Liver (tissue), 7 donors: ENCODE measurements at regions not wholly inside any gene's neighbourhood (a gene's known extent, or its start where the extent isn't known, plus 50 kb on each side); places are given as distances from the start of the nearest gene placed in this dataset.

Source experiments
- DNase-seq: peaks from one replicate; pipeline ENCODE4 v3.0.0-alpha.2; 2017; ENCODE audit warnings: low spot score
- H3K27ac ChIP-seq, 2 donors: one replicate each; pipeline ENCODE4 v1.7.0; 2013; ENCODE audit warnings: inconsistent platforms in 2 of 2, low read length in 2 of 2, control low read depth in 1 of 2, low read depth in 1 of 2, mild to moderate bottlenecking in 1 of 2
- H3K27me3 ChIP-seq, 4 donors: one replicate each; pipeline versions ENCODE4 v1.6.1 to v1.7.0; 2013; ENCODE audit warnings: low read length in 3 of 4, inconsistent platforms in 1 of 4, mild to moderate bottlenecking in 1 of 4, moderate library complexity in 1 of 4; ENCODE audit not compliant: control insufficient read depth in 4 of 4, insufficient read depth in 4 of 4
- H3K36me3 ChIP-seq, 4 donors: one replicate each; pipeline versions ENCODE4 v1.6.1 to v1.7.0; 2013; ENCODE audit warnings: low read length in 3 of 4, mild to moderate bottlenecking in 3 of 4, low read depth in 1 of 4, moderate library complexity in 1 of 4; ENCODE audit not compliant: control insufficient read depth in 4 of 4, insufficient read depth in 3 of 4
- H3K4me1 ChIP-seq, 4 donors: one replicate each; pipeline versions ENCODE4 v1.6.1 to v1.7.0; 2013; ENCODE audit warnings: low read length in 3 of 4, mild to moderate bottlenecking in 3 of 4, moderate library complexity in 1 of 4; ENCODE audit not compliant: control insufficient read depth in 4 of 4, insufficient read depth in 4 of 4
- H3K4me3 ChIP-seq, 3 donors: one replicate each; pipeline versions ENCODE4 v1.6.1 to v1.7.0; 2013; ENCODE audit warnings: low read length in 3 of 3, control low read depth in 1 of 3, low read depth in 1 of 3, mild to moderate bottlenecking in 1 of 3
- H3K9ac ChIP-seq, 2 donors: one replicate each; pipeline ENCODE4 v1.7.0; 2013; ENCODE audit warnings: low read length in 2 of 2, mild to moderate bottlenecking in 2 of 2, moderate library complexity in 2 of 2, control low read depth in 1 of 2, low read depth in 1 of 2
- H3K9me3 ChIP-seq, 4 donors: one replicate each; pipeline versions ENCODE4 v1.6.1 to v1.7.0; 2013; ENCODE audit warnings: low read length in 3 of 4; ENCODE audit not compliant: control insufficient read depth in 4 of 4
- EGR1 ChIP-seq, 2 donors: IDR thresholded peaks; 2 replicates each; pipeline ENCODE4 v1.6.1; 2016 to 2018; ENCODE audit warnings: antibody characterized with exemption in 2 of 2, low read depth in 2 of 2
- FOXA2 ChIP-seq: IDR thresholded peaks from 2 replicates; pipeline ENCODE4 v1.6.1; 2016; ENCODE audit warnings: antibody characterized with exemption
- GABPA ChIP-seq, 2 donors: IDR thresholded peaks in 1 of 2; conservative IDR thresholded peaks in 1 of 2; 2 replicates each; pipeline ENCODE4 v1.6.1; 2016; ENCODE audit warnings: antibody characterized with exemption in 2 of 2, mild to moderate bottlenecking in 1 of 2, moderate library complexity in 1 of 2
- HNF4A ChIP-seq, 2 donors: conservative IDR thresholded peaks; 2 replicates each; pipeline ENCODE4 v1.6.1; 2016; ENCODE audit warnings: antibody characterized with exemption in 2 of 2, mild to moderate bottlenecking in 2 of 2
- JUND ChIP-seq, 2 donors: IDR thresholded peaks; 2 replicates each; pipeline ENCODE4 v1.6.1; 2016; ENCODE audit warnings: antibody characterized with exemption in 2 of 2
- NR2F2 ChIP-seq: IDR thresholded peaks from 2 replicates; pipeline ENCODE4 v1.6.1; 2016; ENCODE audit warnings: antibody characterized with exemption
- RAD21 ChIP-seq, 2 donors: IDR thresholded peaks; 2 replicates each; pipeline ENCODE4 v1.6.1; 2016; ENCODE audit warnings: antibody characterized with exemption in 2 of 2, mild to moderate bottlenecking in 2 of 2
- RXRA ChIP-seq, 2 donors: IDR thresholded peaks; 2 replicates each; pipeline ENCODE4 v1.6.1; 2017 to 2018; ENCODE audit warnings: antibody characterized with exemption in 2 of 2, mild to moderate bottlenecking in 1 of 2
- SP1 ChIP-seq: IDR thresholded peaks from 2 replicates; pipeline ENCODE4 v1.6.1; 2018; ENCODE audit warnings: antibody characterized with exemption, mild to moderate bottlenecking
- TAF1 ChIP-seq: conservative IDR thresholded peaks from 2 replicates; pipeline ENCODE4 v1.6.1; 2016; ENCODE audit warnings: antibody characterized with exemption, mild to moderate bottlenecking
- YY1 ChIP-seq: IDR thresholded peaks from 2 replicates; pipeline ENCODE4 v1.6.1; 2016; ENCODE audit warnings: antibody characterized with exemption, mild to moderate bottlenecking
- WGBS: extraction: QIAGEN DNeasy Blood & Tissue Kit; methylation state at CpG from one replicate; pipeline ENCODE4 v1.1.7; 2013; 5-methylcytosine and 5-hydroxymethylcytosine counted together
- TF ChIP-seq, protein P1 (sequence below): IDR thresholded peaks from 2 replicates; pipeline ENCODE4 v1.6.1; 2016; ENCODE audit warnings: antibody characterized with exemption, mild to moderate bottlenecking
- TF ChIP-seq, protein P2 (sequence below): IDR thresholded peaks from 2 replicates; pipeline ENCODE4 v1.6.1; 2016; ENCODE audit warnings: antibody characterized with exemption
- TF ChIP-seq, protein P3 (sequence below): IDR thresholded peaks from 2 replicates; pipeline ENCODE4 v1.6.1; 2016; ENCODE audit warnings: antibody characterized with exemption
- TF ChIP-seq, protein P4 (sequence below): IDR thresholded peaks from 2 replicates; pipeline ENCODE4 v1.6.1; 2016; ENCODE audit warnings: antibody characterized with exemption
- donor health status: healthy.
- donor health status: healthy.
- donor health status: healthy.
- donor health status: healthy.

DNA sequence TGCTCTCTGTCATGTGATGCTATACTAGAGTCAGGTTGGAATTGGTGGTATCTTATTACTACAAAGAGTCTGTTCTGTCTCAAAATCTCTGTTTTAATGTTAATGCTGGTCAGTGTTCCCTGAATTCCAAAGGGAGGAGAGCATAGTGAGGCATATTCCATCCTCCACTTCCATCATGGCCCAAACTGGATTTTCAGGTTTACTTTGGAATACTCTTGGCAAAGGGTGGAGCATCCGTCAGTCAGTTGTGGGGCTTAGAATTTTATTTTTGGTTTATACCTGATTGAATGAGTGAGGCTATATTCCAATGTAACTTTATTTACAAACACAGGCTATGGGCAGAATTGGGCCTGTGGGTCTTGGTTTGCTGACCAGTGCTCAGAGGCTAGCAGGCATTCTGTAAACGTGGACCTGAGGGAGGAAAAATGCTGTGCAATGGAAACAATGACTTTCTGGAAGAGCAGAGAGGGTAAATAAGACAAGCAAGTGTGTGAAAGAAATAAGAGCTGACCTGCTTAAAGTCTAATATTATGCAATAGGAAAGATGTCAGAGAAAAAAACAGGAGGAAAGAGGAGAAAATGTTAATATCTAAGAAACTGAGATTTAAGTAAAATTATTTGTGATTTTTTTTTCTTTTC lies 106.2 kb upstream of the CLINT1 start (continued):
- TF ChIP-seq YY1 = no peak
- TF ChIP-seq, protein P1, sequence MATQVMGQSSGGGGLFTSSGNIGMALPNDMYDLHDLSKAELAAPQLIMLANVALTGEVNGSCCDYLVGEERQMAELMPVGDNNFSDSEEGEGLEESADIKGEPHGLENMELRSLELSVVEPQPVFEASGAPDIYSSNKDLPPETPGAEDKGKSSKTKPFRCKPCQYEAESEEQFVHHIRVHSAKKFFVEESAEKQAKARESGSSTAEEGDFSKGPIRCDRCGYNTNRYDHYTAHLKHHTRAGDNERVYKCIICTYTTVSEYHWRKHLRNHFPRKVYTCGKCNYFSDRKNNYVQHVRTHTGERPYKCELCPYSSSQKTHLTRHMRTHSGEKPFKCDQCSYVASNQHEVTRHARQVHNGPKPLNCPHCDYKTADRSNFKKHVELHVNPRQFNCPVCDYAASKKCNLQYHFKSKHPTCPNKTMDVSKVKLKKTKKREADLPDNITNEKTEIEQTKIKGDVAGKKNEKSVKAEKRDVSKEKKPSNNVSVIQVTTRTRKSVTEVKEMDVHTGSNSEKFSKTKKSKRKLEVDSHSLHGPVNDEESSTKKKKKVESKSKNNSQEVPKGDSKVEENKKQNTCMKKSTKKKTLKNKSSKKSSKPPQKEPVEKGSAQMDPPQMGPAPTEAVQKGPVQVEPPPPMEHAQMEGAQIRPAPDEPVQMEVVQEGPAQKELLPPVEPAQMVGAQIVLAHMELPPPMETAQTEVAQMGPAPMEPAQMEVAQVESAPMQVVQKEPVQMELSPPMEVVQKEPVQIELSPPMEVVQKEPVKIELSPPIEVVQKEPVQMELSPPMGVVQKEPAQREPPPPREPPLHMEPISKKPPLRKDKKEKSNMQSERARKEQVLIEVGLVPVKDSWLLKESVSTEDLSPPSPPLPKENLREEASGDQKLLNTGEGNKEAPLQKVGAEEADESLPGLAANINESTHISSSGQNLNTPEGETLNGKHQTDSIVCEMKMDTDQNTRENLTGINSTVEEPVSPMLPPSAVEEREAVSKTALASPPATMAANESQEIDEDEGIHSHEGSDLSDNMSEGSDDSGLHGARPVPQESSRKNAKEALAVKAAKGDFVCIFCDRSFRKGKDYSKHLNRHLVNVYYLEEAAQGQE = no peak

DNA sequence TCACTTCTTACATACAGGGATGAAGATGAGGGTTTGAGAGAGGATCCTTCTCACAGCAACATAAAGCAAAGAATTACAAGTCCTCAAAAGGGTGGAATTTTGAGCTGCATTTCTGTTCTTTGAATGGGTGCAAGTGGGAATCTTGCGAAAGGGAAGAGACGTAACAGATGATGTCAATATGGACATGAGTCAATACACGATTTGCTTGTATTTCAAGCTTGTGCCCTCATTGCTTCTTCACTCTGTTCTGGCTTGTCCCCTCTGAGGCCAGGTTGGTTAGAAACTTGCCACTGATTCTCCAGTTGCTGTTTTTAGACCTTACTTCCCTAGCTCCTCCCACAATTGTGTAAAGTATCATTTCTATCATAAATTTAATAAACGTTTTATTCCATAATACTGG lies 104.8 kb upstream of the CLINT1 start:
- no peaks in the 10 kb centered on the region for H3K9me3 ChIP-seq
- H3K27me3 ChIP-seq = no peaks in the 10 kb centered on the region
- H3K36me3 ChIP-seq = no peaks in the 10 kb centered on the region
- 86% methylated on average over 4 of the region's 4 CpGs for WGBS
- H3K4me1 ChIP-seq = no peaks in the 10 kb centered on the region
- no peak overlapping the region for H3K9ac ChIP-seq
- no peak for TF ChIP-seq FOXA2
- no peak for TF ChIP-seq JUND (IDR thresholded peaks at IDR 0.05)
- no peak for TF ChIP-seq HNF4A (conservative IDR thresholded peaks at IDR 0.05)
- no peak for TF ChIP-seq TAF1
- TF ChIP-seq, protein P1 = no peak
- TF ChIP-seq, protein P2, sequence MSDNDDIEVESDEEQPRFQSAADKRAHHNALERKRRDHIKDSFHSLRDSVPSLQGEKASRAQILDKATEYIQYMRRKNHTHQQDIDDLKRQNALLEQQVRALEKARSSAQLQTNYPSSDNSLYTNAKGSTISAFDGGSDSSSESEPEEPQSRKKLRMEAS = no peak
- no peak for TF ChIP-seq NR2F2
- TF ChIP-seq YY1 = no peak
- no peak for TF ChIP-seq GABPA (IDR thresholded peaks at IDR 0.05 in 1 of 2, conservative IDR thresholded peaks at IDR 0.05 in 1 of 2)
- TF ChIP-seq SP1 = no peak
- no peak for TF ChIP-seq EGR1 (IDR thresholded peaks at IDR 0.05; ENCODE audit: low read depth in 2 of 2)
- TF ChIP-seq, protein P3, sequence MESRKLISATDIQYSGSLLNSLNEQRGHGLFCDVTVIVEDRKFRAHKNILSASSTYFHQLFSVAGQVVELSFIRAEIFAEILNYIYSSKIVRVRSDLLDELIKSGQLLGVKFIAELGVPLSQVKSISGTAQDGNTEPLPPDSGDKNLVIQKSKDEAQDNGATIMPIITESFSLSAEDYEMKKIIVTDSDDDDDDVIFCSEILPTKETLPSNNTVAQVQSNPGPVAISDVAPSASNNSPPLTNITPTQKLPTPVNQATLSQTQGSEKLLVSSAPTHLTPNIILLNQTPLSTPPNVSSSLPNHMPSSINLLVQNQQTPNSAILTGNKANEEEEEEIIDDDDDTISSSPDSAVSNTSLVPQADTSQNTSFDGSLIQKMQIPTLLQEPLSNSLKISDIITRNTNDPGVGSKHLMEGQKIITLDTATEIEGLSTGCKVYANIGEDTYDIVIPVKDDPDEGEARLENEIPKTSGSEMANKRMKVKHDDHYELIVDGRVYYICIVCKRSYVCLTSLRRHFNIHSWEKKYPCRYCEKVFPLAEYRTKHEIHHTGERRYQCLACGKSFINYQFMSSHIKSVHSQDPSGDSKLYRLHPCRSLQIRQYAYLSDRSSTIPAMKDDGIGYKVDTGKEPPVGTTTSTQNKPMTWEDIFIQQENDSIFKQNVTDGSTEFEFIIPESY = no peak
- TF ChIP-seq RAD21 (IDR thresholded peaks at IDR 0.05) = no peak
- TF ChIP-seq, protein P4, sequence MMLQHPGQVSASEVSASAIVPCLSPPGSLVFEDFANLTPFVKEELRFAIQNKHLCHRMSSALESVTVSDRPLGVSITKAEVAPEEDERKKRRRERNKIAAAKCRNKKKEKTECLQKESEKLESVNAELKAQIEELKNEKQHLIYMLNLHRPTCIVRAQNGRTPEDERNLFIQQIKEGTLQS = no peak
- TF ChIP-seq RXRA (IDR thresholded peaks at IDR 0.05) = no peak
- no peak overlapping the region for H3K4me3 ChIP-seq
- no peak for DNase-seq
- H3K27ac ChIP-seq = no peak overlapping the region
